ENCODE measurements at regions not wholly inside any gene's neighbourhood (a gene's known extent, or its start where the extent isn't known, plus 50 kb on each side); places are given as distances from the start of the nearest gene placed in this dataset.

DNA sequence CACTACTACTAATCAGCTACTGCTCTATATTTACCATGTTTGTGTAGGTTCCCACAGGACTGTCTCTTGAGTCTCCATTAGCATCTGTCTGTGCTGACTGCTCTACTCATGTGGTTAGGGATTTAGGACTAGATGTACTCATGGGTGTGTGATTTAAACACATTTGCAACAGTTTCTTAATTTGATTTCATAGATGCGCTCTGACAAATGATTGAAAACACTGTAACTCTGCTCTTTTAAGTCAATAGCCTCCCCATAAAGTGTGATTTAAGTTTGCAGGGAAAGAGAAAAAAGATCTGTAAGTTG lies 809.3 kb downstream of the NCAM2 start:
- CTCF ChIA-PET, result no interaction called here

DNA sequence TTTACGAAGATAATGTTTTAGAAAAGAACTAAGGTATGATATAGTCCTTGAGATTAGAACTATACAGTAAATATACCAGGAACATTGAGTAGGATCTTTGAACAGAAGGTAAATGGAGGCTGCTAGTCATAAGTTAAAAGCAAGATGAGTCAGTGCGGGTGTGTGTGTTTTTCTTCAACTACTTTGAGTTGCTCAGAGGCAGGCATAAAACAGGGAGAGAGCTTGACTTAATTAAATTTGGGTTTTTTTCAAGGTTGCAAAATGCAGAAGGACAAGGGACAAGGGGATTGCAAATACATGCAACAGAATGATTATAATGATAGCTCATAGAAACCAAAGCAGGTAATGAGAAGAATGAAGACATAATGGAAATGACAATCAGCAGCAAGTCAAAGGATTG lies 815.1 kb downstream of the NCAM2 start:
- Mint-ChIP-seq H3K4me1 (no peaks in the 10 kb centered on the region), H3K27ac (no peak overlapping the region), H3K4me3 (no peak overlapping the region), H3K9me3 (ENCODE audit: low read depth) (peaks cover 4% of the 10 kb centered on the region), H3K27me3 (no peaks in the 10 kb centered on the region), H3K36me3 (ENCODE audit: low read depth) (no peaks in the 10 kb centered on the region)
- ATAC-seq (no peak), DNase-seq (no peak)
- CTCF ChIA-PET, result no interaction called here
- intact Hi-C loops (cut with DNase I, micrococcal nuclease), result loop anchor here in 1 of 2 experiments (10.0 kb wide), 1 partner anchor 62 kb away; no protein-coding TSS in a partner anchor
- POLR2A ChIA-PET, result no interaction called here

More for the DNA sequence above, 809.3 kb downstream of the NCAM2 start:
- Mint-ChIP-seq H3K9me3 (ENCODE audit: low read depth) (peaks cover 9% of the 10 kb centered on the region), H3K36me3 (ENCODE audit: low read depth) (no peaks in the 10 kb centered on the region), H3K4me3 (no peak overlapping the region), H3K27me3 (no peaks in the 10 kb centered on the region), H3K4me1 (no peaks in the 10 kb centered on the region), H3K27ac (no peak overlapping the region)
- POLR2A ChIA-PET, result no interaction called here
- DNase-seq (no peak), ATAC-seq (no peak)
- intact Hi-C loops (cut with DNase I, micrococcal nuclease), result no loop called here

DNA sequence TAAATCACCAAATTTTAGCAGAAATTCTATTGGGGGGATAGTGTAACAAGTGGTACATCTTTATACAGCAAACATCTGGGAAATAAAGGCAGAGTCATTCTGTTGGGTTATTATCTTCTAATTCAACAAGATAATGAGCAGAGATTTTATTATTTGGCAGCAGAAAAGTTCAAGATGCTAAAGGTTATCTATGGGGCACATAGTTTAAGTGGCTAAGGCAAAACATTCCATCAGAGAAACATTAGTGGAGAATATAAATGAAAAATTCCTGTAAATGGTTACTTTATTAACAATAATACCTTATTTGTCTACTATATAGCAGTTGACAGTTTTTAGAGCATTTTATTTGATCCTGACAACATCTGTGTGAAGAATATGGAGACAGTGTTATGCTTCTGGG lies 815.7 kb downstream of the NCAM2 start:
- H3K27ac Mint-ChIP-seq, result no peak overlapping the region
- DNase-seq (no peak), ATAC-seq (no peak)
- no peaks in the 10 kb centered on the region for H3K4me1 Mint-ChIP-seq
- intact Hi-C loops (cut with DNase I, micrococcal nuclease), result loop anchor here in 1 of 2 experiments (10.0 kb wide), 1 partner anchor 61 kb away; no protein-coding TSS in a partner anchor
- H3K36me3 Mint-ChIP-seq (ENCODE audit: low read depth), result no peaks in the 10 kb centered on the region
- no peaks in the 10 kb centered on the region for H3K27me3 Mint-ChIP-seq
- peaks cover 4% of the 10 kb centered on the region for H3K9me3 Mint-ChIP-seq (ENCODE audit: low read depth)
- POLR2A ChIA-PET, result no interaction called here
- CTCF ChIA-PET, result no interaction called here
- no peak overlapping the region for H3K4me3 Mint-ChIP-seq

DNA sequence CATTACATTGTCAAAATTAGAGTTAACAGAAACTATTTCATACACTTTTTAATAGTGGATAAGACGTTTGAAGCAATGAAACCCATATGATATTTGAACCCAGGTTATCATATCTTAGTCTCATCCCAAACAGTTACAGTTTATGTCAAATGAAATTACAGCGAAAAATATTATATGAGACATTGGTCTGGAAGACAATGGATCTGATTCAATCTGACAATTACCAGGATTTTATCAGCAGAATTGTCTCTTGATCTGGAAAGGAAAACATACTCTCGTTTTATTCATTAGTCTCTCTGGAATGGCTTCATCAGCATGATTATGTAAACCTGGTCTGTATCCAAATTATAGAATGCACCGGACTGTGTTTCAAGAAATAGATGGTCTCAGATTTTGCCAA lies 818.6 kb downstream of the NCAM2 start:
- ChIA-PET CTCF (no interaction called here), POLR2A (no interaction called here)
- ATAC-seq (no peak), DNase-seq (no peak)
- Mint-ChIP-seq H3K4me1 (no peaks in the 10 kb centered on the region), H3K9me3 (ENCODE audit: low read depth) (peaks cover 4% of the 10 kb centered on the region), H3K36me3 (ENCODE audit: low read depth) (no peaks in the 10 kb centered on the region), H3K27me3 (no peaks in the 10 kb centered on the region), H3K27ac (no peak overlapping the region), H3K4me3 (no peak overlapping the region)
- intact Hi-C loops (cut with DNase I, micrococcal nuclease), result loop anchor here in 1 of 2 experiments (10.0 kb wide), 1 partner anchor 58 kb away; no protein-coding TSS in a partner anchor

DNA sequence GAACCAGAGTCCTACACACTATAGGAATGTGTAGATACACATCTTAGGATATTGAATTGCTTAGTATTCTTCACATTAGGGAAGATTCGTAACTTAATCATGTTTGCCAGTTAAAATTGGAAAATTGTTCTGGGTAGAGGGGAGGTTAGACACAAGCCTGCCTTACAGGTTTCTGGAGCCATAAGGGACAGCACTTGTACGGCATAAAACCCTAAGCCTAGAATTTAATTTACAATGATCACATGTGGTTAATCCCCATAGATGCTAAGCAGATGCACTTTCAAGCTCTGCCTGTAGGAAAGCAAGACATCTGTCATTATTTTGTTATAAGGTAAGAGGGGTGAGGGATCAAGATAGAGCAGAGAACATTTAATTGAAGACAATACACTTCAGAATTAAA lies 820.7 kb downstream of the NCAM2 start:
- ChIA-PET POLR2A (no interaction called here), CTCF (interaction anchor here (0.7 kb wide), 1 partner anchor 73 kb away, joined by 3 read pairs; no protein-coding TSS in a partner anchor)
- no peak overlapping the region for H3K27ac Mint-ChIP-seq
- ATAC-seq (no peak), DNase-seq (no peak)
- H3K4me1 Mint-ChIP-seq, result no peaks in the 10 kb centered on the region
- peaks cover 6% of the 10 kb centered on the region for H3K9me3 Mint-ChIP-seq (ENCODE audit: low read depth)
- no peaks in the 10 kb centered on the region for H3K27me3 Mint-ChIP-seq
- intact Hi-C loops (cut with DNase I, micrococcal nuclease), result loop anchor here in 1 of 2 experiments (10.0 kb wide), 1 partner anchor 56 kb away; no protein-coding TSS in a partner anchor
- H3K36me3 Mint-ChIP-seq (ENCODE audit: low read depth), result no peaks in the 10 kb centered on the region
- no peak overlapping the region for H3K4me3 Mint-ChIP-seq

DNA sequence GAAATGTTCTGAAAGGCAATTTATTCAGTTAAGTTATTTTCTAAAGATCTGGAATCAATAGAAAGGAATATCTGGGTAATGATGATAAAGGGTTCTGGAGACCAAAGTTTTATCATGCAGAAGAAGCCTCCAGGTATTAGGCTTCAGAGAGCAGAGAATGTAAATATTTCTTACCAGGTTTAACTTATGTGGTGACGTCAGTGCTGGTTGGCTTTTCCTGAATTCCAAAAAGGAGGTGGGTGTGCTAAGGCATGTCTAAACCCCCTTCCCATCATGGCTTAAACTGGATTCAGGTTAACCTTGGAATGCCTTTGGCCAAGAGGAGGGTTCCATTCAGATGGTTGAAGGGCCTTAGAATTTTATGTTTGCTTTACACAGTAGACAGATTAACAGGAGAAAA lies 829.9 kb downstream of the NCAM2 start:
- no peak for ATAC-seq
- peaks cover 6% of the 10 kb centered on the region for H3K9me3 Mint-ChIP-seq (ENCODE audit: low read depth)
- H3K36me3 Mint-ChIP-seq (ENCODE audit: low read depth), result no peaks in the 10 kb centered on the region
- H3K27me3 Mint-ChIP-seq, result no peaks in the 10 kb centered on the region
- CTCF ChIA-PET, result no interaction called here
- H3K27ac Mint-ChIP-seq, result no peak overlapping the region
- POLR2A ChIA-PET, result no interaction called here
- no peak for DNase-seq
- intact Hi-C loops (cut with DNase I, micrococcal nuclease), result no loop called here
- no peak overlapping the region for H3K4me3 Mint-ChIP-seq
- no peaks in the 10 kb centered on the region for H3K4me1 Mint-ChIP-seq

DNA sequence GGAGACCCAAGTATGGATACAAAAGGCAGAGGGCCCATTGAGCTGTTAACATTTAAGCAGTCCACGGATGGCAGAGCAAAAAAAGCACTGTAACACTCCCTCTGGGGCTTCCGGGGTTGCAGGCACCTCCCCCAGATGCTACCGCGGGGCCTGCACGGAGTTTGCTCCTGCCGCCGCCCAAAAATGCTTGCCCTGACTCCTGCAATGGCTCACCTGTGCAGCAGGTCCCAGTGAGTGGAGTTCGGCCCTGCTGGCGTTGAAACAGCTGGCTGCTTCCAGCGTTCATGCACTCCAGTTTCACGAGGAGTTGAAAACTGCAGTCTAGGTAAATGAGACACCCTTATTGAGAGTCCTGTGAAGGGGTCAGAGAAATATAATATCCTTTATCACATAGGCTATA lies 832.8 kb downstream of the NCAM2 start:
- Mint-ChIP-seq H3K9me3 (ENCODE audit: low read depth) (peaks cover 6% of the 10 kb centered on the region), H3K4me3 (no peak overlapping the region), H3K36me3 (ENCODE audit: low read depth) (no peaks in the 10 kb centered on the region), H3K4me1 (no peaks in the 10 kb centered on the region), H3K27me3 (no peaks in the 10 kb centered on the region), H3K27ac (no peak overlapping the region)
- ChIA-PET CTCF (no interaction called here), POLR2A (no interaction called here)
- intact Hi-C loops (cut with DNase I, micrococcal nuclease), result no loop called here
- no peak for ATAC-seq
- DNase-seq, result no peak

DNA sequence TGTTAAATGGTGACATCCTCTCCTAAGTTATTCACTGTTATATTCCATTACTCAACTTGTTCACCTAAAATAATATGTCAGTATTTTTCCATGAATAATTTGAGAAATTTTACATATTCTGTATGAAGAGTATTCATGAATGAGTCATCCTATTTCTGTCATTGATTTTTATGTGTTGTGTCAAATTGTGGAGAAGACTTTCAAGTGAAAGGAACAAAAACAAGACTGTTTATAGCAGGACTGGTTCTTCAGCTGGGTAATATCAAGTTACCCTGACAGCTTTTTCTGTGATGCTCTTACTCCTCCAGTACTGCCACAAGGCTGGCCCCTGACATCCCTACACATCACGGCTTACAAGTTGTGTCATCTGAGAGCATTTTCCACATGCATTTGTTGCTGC lies 847.7 kb downstream of the NCAM2 start:
- Mint-ChIP-seq H3K36me3 (ENCODE audit: low read depth) (no peaks in the 10 kb centered on the region), H3K9me3 (ENCODE audit: low read depth) (no peaks in the 10 kb centered on the region), H3K27me3 (no peaks in the 10 kb centered on the region), H3K4me1 (no peaks in the 10 kb centered on the region), H3K27ac (no peak overlapping the region), H3K4me3 (no peak overlapping the region)
- ATAC-seq (no peak), DNase-seq (no peak)
- intact Hi-C loops (cut with DNase I, micrococcal nuclease), result no loop called here
- ChIA-PET CTCF (no interaction called here), POLR2A (no interaction called here)

DNA sequence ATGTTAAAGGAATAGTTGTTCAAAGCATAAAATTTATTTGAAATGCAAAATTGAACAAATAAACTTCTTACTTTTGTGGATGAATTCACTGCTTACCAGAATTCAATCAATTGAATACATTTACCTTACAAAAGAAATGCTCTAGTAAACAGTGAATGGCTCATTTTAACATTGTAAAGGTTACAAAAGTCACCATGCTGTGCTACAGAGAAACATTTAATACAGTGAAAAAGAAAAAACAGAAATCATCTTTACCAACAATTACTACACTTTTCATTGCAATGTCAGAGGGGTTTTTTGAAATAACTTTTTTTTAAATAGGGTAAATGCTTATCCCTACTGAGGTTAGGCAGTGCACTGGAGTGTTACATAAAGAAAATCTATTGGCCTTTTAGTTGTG lies 853.0 kb downstream of the NCAM2 start:
- Mint-ChIP-seq H3K36me3 (ENCODE audit: low read depth) (no peaks in the 10 kb centered on the region), H3K27ac (no peak overlapping the region), H3K4me3 (no peak overlapping the region), H3K4me1 (no peaks in the 10 kb centered on the region), H3K27me3 (no peaks in the 10 kb centered on the region), H3K9me3 (ENCODE audit: low read depth) (peaks cover 2% of the 10 kb centered on the region)
- DNase-seq (no peak), ATAC-seq (no peak)
- POLR2A ChIA-PET, result no interaction called here
- intact Hi-C loops (cut with DNase I, micrococcal nuclease), result no loop called here
- CTCF ChIA-PET, result no interaction called here

DNA sequence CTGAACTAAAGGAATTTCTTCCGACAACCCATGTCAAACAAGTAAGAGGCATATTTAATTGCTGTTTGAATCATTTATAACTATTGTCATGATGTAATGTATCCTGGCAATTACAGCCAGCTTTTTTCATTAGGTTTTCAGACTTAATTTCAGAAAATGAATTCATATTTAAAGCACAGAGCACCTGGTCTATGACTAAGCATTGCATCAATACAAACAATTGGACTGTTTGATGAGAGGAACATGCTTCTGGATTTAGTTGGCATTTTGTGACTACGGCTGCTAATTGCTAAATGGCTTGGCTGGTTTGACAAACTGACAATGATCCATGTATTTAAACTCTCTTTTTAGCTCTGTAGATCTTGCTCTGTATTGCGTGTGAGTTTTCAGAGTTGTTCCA lies 853.4 kb downstream of the NCAM2 start:
- Mint-ChIP-seq H3K9me3 (ENCODE audit: low read depth) (peaks cover 2% of the 10 kb centered on the region), H3K27me3 (no peaks in the 10 kb centered on the region), H3K36me3 (ENCODE audit: low read depth) (no peaks in the 10 kb centered on the region), H3K4me3 (no peak overlapping the region), H3K27ac (no peak overlapping the region), H3K4me1 (no peaks in the 10 kb centered on the region)
- DNase-seq (no peak), ATAC-seq (no peak)
- intact Hi-C loops (cut with DNase I, micrococcal nuclease), result no loop called here
- POLR2A ChIA-PET, result no interaction called here
- CTCF ChIA-PET, result no interaction called here

DNA sequence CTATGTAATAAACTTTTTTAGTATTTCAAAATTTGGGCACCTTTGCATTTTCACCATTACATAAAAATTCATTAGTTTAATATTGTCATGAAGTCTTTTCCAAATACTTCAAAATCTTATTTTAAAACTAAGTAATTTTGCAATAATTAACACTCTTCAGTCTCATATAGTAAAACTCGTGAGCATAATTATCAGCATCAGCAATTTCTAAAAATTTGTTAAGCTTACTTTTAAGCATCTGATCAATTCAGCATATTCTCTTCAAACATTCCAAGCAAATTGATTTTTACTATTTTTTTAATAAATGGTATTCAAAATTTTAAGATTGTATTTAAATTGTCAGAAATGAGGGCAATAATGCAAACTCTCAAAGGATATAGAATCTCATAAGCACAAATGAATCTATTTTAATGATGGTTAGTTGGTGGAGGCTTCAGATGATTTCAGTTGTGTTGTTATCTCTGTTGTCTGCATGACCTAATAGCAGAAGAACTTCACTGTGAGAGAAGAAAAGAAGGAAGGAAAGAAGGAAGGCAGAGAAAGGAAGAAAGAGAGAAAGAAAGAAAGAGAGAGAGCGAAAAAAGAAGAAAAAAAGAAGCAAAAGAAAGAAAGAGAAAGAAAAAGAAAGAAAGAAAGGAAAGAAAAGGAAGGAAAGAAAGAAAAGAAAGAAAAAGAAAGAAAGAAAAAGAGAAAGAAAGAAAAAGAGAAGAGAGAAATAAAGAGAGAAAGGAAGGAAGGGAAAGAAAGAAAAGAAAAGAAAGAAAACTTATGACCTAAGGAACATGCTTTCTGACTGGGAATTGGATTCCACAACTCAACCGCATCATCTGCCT lies 860.5 kb downstream of the NCAM2 start:
- no peak for ATAC-seq
- CTCF ChIA-PET, result no interaction called here
- Mint-ChIP-seq H3K4me3 (no peak overlapping the region), H3K27ac (no peak overlapping the region), H3K4me1 (no peaks in the 10 kb centered on the region), H3K36me3 (ENCODE audit: low read depth) (no peaks in the 10 kb centered on the region), H3K9me3 (ENCODE audit: low read depth) (no peaks in the 10 kb centered on the region), H3K27me3 (no peaks in the 10 kb centered on the region)
- POLR2A ChIA-PET, result no interaction called here
- no peak for DNase-seq
- intact Hi-C loops (cut with DNase I, micrococcal nuclease), result no loop called here

DNA sequence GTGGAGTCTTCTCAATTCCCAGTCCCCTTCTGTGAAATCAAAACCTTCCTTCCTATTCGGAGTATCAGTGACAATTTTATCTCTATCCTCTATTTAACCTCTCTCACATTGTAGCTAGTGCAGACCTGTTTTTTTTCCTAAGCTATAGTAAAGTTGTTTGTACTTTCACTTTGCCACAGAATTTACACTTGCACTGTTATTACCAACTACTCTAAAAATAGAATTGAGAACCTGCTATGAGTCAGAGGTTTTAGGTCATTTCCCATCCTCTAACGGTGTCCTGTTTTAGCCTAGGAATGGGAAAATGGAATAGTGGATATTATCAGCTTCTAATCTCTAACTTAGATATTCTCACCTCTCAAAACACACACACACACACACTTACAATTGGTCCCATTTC lies 862.7 kb downstream of the NCAM2 start:
- ChIA-PET CTCF (no interaction called here), POLR2A (no interaction called here)
- ATAC-seq (no peak), DNase-seq (no peak)
- no peak overlapping the region for H3K27ac Mint-ChIP-seq
- no peaks in the 10 kb centered on the region for H3K36me3 Mint-ChIP-seq (ENCODE audit: low read depth)
- intact Hi-C loops (cut with DNase I, micrococcal nuclease), result no loop called here
- no peaks in the 10 kb centered on the region for H3K27me3 Mint-ChIP-seq
- no peaks in the 10 kb centered on the region for H3K9me3 Mint-ChIP-seq (ENCODE audit: low read depth)
- H3K4me1 Mint-ChIP-seq, result no peaks in the 10 kb centered on the region
- H3K4me3 Mint-ChIP-seq, result no peak overlapping the region
